ENCODE measurements at regions not wholly inside any gene's neighbourhood (a gene's known extent, or its start where the extent isn't known, plus 50 kb on each side); places are given as distances from the start of the nearest gene placed in this dataset.
A peak's percentile ranks its signal among the peaks of the same experiment; 100 is the strongest.

GRCh38 chr5:163790497-163790896 lies 285.1 kb downstream of the MAT2B start:
- Histone ChIP-seq H3K4me3 (ENCODE audit: low read depth, low read length) (no peak overlapping the region), H3K27me3 (ENCODE audit: control insufficient read depth, insufficient read depth, low read length) (no peaks in the 10 kb centered on the region), H3K36me3 (ENCODE audit: control insufficient read depth, insufficient read depth, low read length) (no peaks in the 10 kb centered on the region)
- no peak for TF ChIP-seq CTCF (IDR thresholded peaks at IDR 0.05; ENCODE audit: insufficient read depth, low read length, severe bottlenecking)
- peak; percentile 32 for DNase-seq (ENCODE audit: low read depth)
- FAIRE-seq: no peak

- Histone ChIP-seq H3K27me3 (ENCODE audit: control insufficient read depth, insufficient read depth, low read length) (no peaks in the 10 kb centered on the region), H3K36me3 (ENCODE audit: control insufficient read depth, insufficient read depth, low read length) (no peaks in the 10 kb centered on the region), H3K4me3 (ENCODE audit: low read depth, low read length) (no peak overlapping the region)
- DNase-seq (ENCODE audit: low read depth): no peak
- TF ChIP-seq CTCF (IDR thresholded peaks at IDR 0.05; ENCODE audit: insufficient read depth, low read length, severe bottlenecking): no peak
- FAIRE-seq: no peak
Measured at GRCh38 chr5:163794993-163795392, 289.6 kb downstream of the MAT2B start.

GRCh38 chr5:163807781-163808180 lies 302.4 kb downstream of the MAT2B start:
- no peak for FAIRE-seq

GRCh38 chr5:163809473-163809872 lies 304.1 kb downstream of the MAT2B start:
- no peak for TF ChIP-seq CTCF (IDR thresholded peaks at IDR 0.05; ENCODE audit: insufficient read depth, low read length, severe bottlenecking)
- Histone ChIP-seq H3K36me3 (ENCODE audit: control insufficient read depth, insufficient read depth, low read length) (no peaks in the 10 kb centered on the region), H3K4me3 (ENCODE audit: low read depth, low read length) (no peak overlapping the region), H3K27me3 (ENCODE audit: control insufficient read depth, insufficient read depth, low read length) (no peaks in the 10 kb centered on the region)
- FAIRE-seq (no peak), DNase-seq (ENCODE audit: low read depth) (no peak)

More at GRCh38 chr5:163807781-163808180, 302.4 kb downstream of the MAT2B start:
- no peak for TF ChIP-seq CTCF (IDR thresholded peaks at IDR 0.05; ENCODE audit: insufficient read depth, low read length, severe bottlenecking)
- DNase-seq (ENCODE audit: low read depth): no peak
- Histone ChIP-seq H3K36me3 (ENCODE audit: control insufficient read depth, insufficient read depth, low read length) (no peaks in the 10 kb centered on the region), H3K27me3 (ENCODE audit: control insufficient read depth, insufficient read depth, low read length) (no peaks in the 10 kb centered on the region), H3K4me3 (ENCODE audit: low read depth, low read length) (no peak overlapping the region)

GRCh38 chr5:163813900-163814299 lies 308.5 kb downstream of the MAT2B start:
- FAIRE-seq (no peak), DNase-seq (ENCODE audit: low read depth) (no peak)
- Histone ChIP-seq H3K27me3 (ENCODE audit: control insufficient read depth, insufficient read depth, low read length) (no peaks in the 10 kb centered on the region), H3K36me3 (ENCODE audit: control insufficient read depth, insufficient read depth, low read length) (no peaks in the 10 kb centered on the region), H3K4me3 (ENCODE audit: low read depth, low read length) (no peak overlapping the region)
- TF ChIP-seq CTCF (IDR thresholded peaks at IDR 0.05; ENCODE audit: insufficient read depth, low read length, severe bottlenecking): no peak

- Histone ChIP-seq H3K36me3 (ENCODE audit: control insufficient read depth, insufficient read depth, low read length) (no peaks in the 10 kb centered on the region), H3K27me3 (ENCODE audit: control insufficient read depth, insufficient read depth, low read length) (no peaks in the 10 kb centered on the region), H3K4me3 (ENCODE audit: low read depth, low read length) (no peak overlapping the region)
- TF ChIP-seq CTCF (IDR thresholded peaks at IDR 0.05; ENCODE audit: insufficient read depth, low read length, severe bottlenecking): no peak
- no peak for DNase-seq (ENCODE audit: low read depth)
- FAIRE-seq: no peak
Measured at GRCh38 chr5:163815240-163815791, 309.9 kb downstream of the MAT2B start.

All from bronchial epithelial cell (primary cell).